Parathyroid adenoma (tissue), 2 donors: ENCODE measurements at regions not wholly inside any gene's neighbourhood (a gene's known extent, or its start where the extent isn't known, plus 50 kb on each side); places are given as distances from the start of the nearest gene placed in this dataset.

Experiments used
- H2AFZ ChIP-seq: fragments of 300-600 bp; sonication (generic); one replicate; pipeline ENCODE4 v1.7.0; 2017; ENCODE audit warnings: antibody characterized with exemption, mild to moderate bottlenecking
- H3K27ac ChIP-seq: fragments of 300-600 bp; sonication (generic); one replicate; pipeline ENCODE4 v1.7.0; 2017
- H3K27me3 ChIP-seq: fragments of 300-600 bp; sonication (generic); one replicate; pipeline ENCODE4 v1.7.0; 2017; ENCODE audit warnings: low read length; ENCODE audit not compliant: control insufficient read depth, insufficient read depth
- H3K36me3 ChIP-seq: fragments of 300-600 bp; sonication (generic); one replicate; pipeline ENCODE4 v1.7.0; 2017; ENCODE audit warnings: low read length; ENCODE audit not compliant: control insufficient read depth, insufficient read depth
- H3K4me1 ChIP-seq: fragments of 300-600 bp; sonication (generic); one replicate; pipeline ENCODE4 v1.7.0; 2017; ENCODE audit warnings: control low read depth
- H3K4me2 ChIP-seq: fragments of 300-600 bp; sonication (generic); one replicate; pipeline ENCODE4 v1.7.0; 2017; ENCODE audit warnings: low read length
- H3K4me3 ChIP-seq: fragments of 300-600 bp; sonication (generic); one replicate; pipeline ENCODE4 v1.7.0; 2017; ENCODE audit warnings: low read depth, low read length
- H3K79me2 ChIP-seq: fragments of 300-600 bp; sonication (generic); one replicate; pipeline ENCODE4 v1.7.0; 2017; ENCODE audit warnings: control low read depth
- H3K9ac ChIP-seq: fragments of 300-600 bp; sonication (generic); one replicate; pipeline ENCODE4 v1.7.0; 2017; ENCODE audit warnings: mild to moderate bottlenecking
- H3K9me3 ChIP-seq: fragments of 300-600 bp; sonication (generic); one replicate; pipeline ENCODE4 v1.7.0; 2017; ENCODE audit warnings: low read length; ENCODE audit not compliant: control insufficient read depth
- CTCF ChIP-seq: fragments of 300-600 bp; sonication (generic); IDR thresholded peaks from one replicate; pipeline ENCODE4 v1.7.0; 2017; ENCODE audit warnings: antibody characterized with exemption, mild to moderate bottlenecking
- donor health status: primary hyperparathyroidism.

- no peaks in the 10 kb centered on the region for H3K36me3 ChIP-seq
- H3K4me2 ChIP-seq = no peak overlapping the region
- H3K4me3 ChIP-seq = no peak overlapping the region
- no peak overlapping the region for H3K27ac ChIP-seq
- H3K27me3 ChIP-seq = no peaks in the 10 kb centered on the region
- TF ChIP-seq CTCF = no peak
- no peaks in the 10 kb centered on the region for H3K79me2 ChIP-seq
- no peaks in the 10 kb centered on the region for H3K9me3 ChIP-seq
- no peak overlapping the region for H2AFZ ChIP-seq
- no peak overlapping the region for H3K9ac ChIP-seq
- H3K4me1 ChIP-seq = no peaks in the 10 kb centered on the region
Observed at GRCh38 chr10:43751646-43752045, 103.0 kb upstream of the ZNF32 start.

GRCh38 chr10:43749940-43750552 is 101.4 kb upstream of the ZNF32 start:
- Histone ChIP-seq H3K4me2 (no peak overlapping the region), H3K9ac (no peak overlapping the region), H3K9me3 (no peaks in the 10 kb centered on the region), H3K27me3 (no peaks in the 10 kb centered on the region), H3K4me1 (no peaks in the 10 kb centered on the region), H3K79me2 (no peaks in the 10 kb centered on the region), H2AFZ (no peak overlapping the region), H3K4me3 (no peak overlapping the region), H3K27ac (no peak overlapping the region), H3K36me3 (no peaks in the 10 kb centered on the region)
- TF ChIP-seq CTCF = no peak

- Histone ChIP-seq H3K4me1 (no peaks in the 10 kb centered on the region), H3K9ac (no peak overlapping the region), H3K27ac (no peak overlapping the region), H3K36me3 (no peaks in the 10 kb centered on the region), H2AFZ (no peak overlapping the region), H3K4me3 (no peak overlapping the region), H3K27me3 (no peaks in the 10 kb centered on the region), H3K9me3 (no peaks in the 10 kb centered on the region), H3K4me2 (no peak overlapping the region), H3K79me2 (no peaks in the 10 kb centered on the region)
- no peak for TF ChIP-seq CTCF
Observed at GRCh38 chr10:43749145-43749576, 100.5 kb upstream of the ZNF32 start.

GRCh38 chr10:43748560-43748959 is 99.9 kb upstream of the ZNF32 start:
- Histone ChIP-seq H3K4me2 (no peak overlapping the region), H3K27me3 (no peaks in the 10 kb centered on the region), H3K4me1 (no peaks in the 10 kb centered on the region), H3K9me3 (no peaks in the 10 kb centered on the region), H3K36me3 (no peaks in the 10 kb centered on the region), H3K9ac (no peak overlapping the region), H2AFZ (no peak overlapping the region), H3K27ac (no peak overlapping the region), H3K4me3 (no peak overlapping the region), H3K79me2 (no peaks in the 10 kb centered on the region)
- TF ChIP-seq CTCF = no peak

- Histone ChIP-seq H2AFZ (no peak overlapping the region), H3K27ac (no peak overlapping the region), H3K27me3 (no peaks in the 10 kb centered on the region), H3K36me3 (no peaks in the 10 kb centered on the region), H3K9me3 (no peaks in the 10 kb centered on the region), H3K9ac (no peak overlapping the region), H3K4me2 (no peak overlapping the region), H3K4me3 (no peak overlapping the region), H3K79me2 (no peaks in the 10 kb centered on the region), H3K4me1 (no peaks in the 10 kb centered on the region)
- TF ChIP-seq CTCF = no peak
Observed at GRCh38 chr10:43746906-43747305, 98.2 kb upstream of the ZNF32 start.
